Stomach (tissue), 4 donors: ENCODE measurements at regions not wholly inside any gene's neighbourhood (a gene's known extent, or its start where the extent isn't known, plus 50 kb on each side); places are given as distances from the start of the nearest gene placed in this dataset.

Experiments used
- EP300 ChIP-seq: sonication (generic); formaldehyde crosslinking; IDR thresholded peaks from one replicate; pipeline ENCODE4 v1.6.1; 2017; ENCODE audit warnings: antibody characterized with exemption
- POLR2A ChIP-seq, 4 donors: fragments of 450-650 bp; IDR thresholded peaks; one replicate each; pipeline ENCODE4 v1.6.1; 2016; ENCODE audit warnings: antibody characterized with exemption in 4 of 4, control low read depth in 2 of 4, mild to moderate bottlenecking in 1 of 4, moderate library complexity in 1 of 4
- TF ChIP-seq, protein P1 (sequence below), 7 experiments: fragments of 450-650 bp in 4 of 7; fragments of 200-600 bp in 3 of 7; sonication (generic) in 3 of 7; IDR thresholded peaks; one replicate each; pipeline ENCODE4 v1.5.1; 2016 to 2019; ENCODE audit warnings: antibody characterized with exemption in 7 of 7, control low read depth in 2 of 7, mild to moderate bottlenecking in 1 of 7

DNA sequence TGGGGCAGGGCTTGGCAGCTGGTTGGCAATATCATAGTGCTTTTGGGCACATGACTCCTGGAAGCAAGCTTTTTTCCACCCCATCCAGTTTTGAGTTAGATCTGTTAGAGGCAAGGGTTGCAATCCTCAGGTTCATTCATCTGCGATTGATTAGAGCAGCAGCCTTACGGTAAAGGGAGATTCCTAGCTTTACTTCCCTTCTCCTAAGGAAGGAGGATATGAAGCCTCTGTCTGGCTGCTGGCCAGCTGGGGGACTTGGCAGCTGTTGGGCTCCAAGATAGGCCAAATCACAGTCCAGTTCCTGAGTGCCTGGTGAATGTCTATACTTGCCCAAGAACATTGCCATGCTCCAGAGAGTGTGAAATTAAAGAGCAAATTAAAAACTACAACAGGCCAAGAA is 113.4 kb upstream of the CCNH start:
- TF ChIP-seq EP300: no peak
- no peak for TF ChIP-seq POLR2A (IDR thresholded peaks at IDR 0.05)
- TF ChIP-seq, protein P1, sequence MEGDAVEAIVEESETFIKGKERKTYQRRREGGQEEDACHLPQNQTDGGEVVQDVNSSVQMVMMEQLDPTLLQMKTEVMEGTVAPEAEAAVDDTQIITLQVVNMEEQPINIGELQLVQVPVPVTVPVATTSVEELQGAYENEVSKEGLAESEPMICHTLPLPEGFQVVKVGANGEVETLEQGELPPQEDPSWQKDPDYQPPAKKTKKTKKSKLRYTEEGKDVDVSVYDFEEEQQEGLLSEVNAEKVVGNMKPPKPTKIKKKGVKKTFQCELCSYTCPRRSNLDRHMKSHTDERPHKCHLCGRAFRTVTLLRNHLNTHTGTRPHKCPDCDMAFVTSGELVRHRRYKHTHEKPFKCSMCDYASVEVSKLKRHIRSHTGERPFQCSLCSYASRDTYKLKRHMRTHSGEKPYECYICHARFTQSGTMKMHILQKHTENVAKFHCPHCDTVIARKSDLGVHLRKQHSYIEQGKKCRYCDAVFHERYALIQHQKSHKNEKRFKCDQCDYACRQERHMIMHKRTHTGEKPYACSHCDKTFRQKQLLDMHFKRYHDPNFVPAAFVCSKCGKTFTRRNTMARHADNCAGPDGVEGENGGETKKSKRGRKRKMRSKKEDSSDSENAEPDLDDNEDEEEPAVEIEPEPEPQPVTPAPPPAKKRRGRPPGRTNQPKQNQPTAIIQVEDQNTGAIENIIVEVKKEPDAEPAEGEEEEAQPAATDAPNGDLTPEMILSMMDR (IDR thresholded peaks at IDR 0.05): no peak
